22Rv1 (cell line): ENCODE measurements at regions not wholly inside any gene's neighbourhood (a gene's known extent, or its start where the extent isn't known, plus 50 kb on each side); places are given as distances from the start of the nearest gene placed in this dataset.
"Not testable (repeated sequence)": the region's sequence is repeated elsewhere in the genome, so short reads cannot be mapped to it uniquely, and the experiment has no call there.

Experiments
- ZFX ChIP-seq: fragments of 450-650 bp; IDR thresholded peaks from 2 replicates; pipeline ENCODE4 v1.6.1; 2017; ENCODE audit warnings: antibody characterized with exemption, borderline replicate concordance
- TF ChIP-seq, protein P1 (sequence below): fragments of 450-650 bp; IDR thresholded peaks from 2 replicates; pipeline ENCODE4 v1.5.1; 2017; ENCODE audit warnings: mild to moderate bottlenecking

GRCh38 chr12:84446478-84446877 is 466.1 kb downstream of the SLC6A15 start:
- TF ChIP-seq, protein P1, sequence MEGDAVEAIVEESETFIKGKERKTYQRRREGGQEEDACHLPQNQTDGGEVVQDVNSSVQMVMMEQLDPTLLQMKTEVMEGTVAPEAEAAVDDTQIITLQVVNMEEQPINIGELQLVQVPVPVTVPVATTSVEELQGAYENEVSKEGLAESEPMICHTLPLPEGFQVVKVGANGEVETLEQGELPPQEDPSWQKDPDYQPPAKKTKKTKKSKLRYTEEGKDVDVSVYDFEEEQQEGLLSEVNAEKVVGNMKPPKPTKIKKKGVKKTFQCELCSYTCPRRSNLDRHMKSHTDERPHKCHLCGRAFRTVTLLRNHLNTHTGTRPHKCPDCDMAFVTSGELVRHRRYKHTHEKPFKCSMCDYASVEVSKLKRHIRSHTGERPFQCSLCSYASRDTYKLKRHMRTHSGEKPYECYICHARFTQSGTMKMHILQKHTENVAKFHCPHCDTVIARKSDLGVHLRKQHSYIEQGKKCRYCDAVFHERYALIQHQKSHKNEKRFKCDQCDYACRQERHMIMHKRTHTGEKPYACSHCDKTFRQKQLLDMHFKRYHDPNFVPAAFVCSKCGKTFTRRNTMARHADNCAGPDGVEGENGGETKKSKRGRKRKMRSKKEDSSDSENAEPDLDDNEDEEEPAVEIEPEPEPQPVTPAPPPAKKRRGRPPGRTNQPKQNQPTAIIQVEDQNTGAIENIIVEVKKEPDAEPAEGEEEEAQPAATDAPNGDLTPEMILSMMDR: not testable (repeated sequence)
- not testable (repeated sequence) for TF ChIP-seq ZFX
